Thymus (tissue), 11 donors: ENCODE measurements at regions not wholly inside any gene's neighbourhood (a gene's known extent, or its start where the extent isn't known, plus 50 kb on each side); places are given as distances from the start of the nearest gene placed in this dataset.

Experiments
- DNase-seq, 9 donors: peaks; one replicate each; pipeline ENCODE4 v3.0.0-alpha.2; 2013; ENCODE audit warnings: low spot score in 9 of 9, low read depth in 6 of 9, missing footprints in 1 of 9
- H3K27ac ChIP-seq, 2 donors: one replicate each; pipeline ENCODE4 v1.5.1; 2013; ENCODE audit warnings: control low read depth in 1 of 2, low read depth in 1 of 2, low read length in 1 of 2, mild to moderate bottlenecking in 1 of 2, moderate library complexity in 1 of 2
- H3K27me3 ChIP-seq, 2 donors: one replicate each; pipeline ENCODE4 v1.5.1; 2013; ENCODE audit warnings: low read length in 1 of 2; ENCODE audit not compliant: control insufficient read depth in 2 of 2, insufficient read depth in 1 of 2
- H3K36me3 ChIP-seq, 2 donors: one replicate each; pipeline ENCODE4 v1.5.1; 2013; ENCODE audit warnings: low read length in 1 of 2, mild to moderate bottlenecking in 1 of 2, moderate library complexity in 1 of 2; ENCODE audit not compliant: control insufficient read depth in 2 of 2, insufficient read depth in 2 of 2
- H3K4me1 ChIP-seq, 2 donors: one replicate each; pipeline ENCODE4 v1.5.1; 2013; ENCODE audit warnings: low read length in 2 of 2; ENCODE audit not compliant: control insufficient read depth in 2 of 2, insufficient read depth in 2 of 2
- H3K4me3 ChIP-seq, 2 donors: one replicate each; pipeline ENCODE4 v1.5.1; 2013; ENCODE audit warnings: low read length in 2 of 2, control low read depth in 1 of 2, mild to moderate bottlenecking in 1 of 2
- H3K9me3 ChIP-seq, 2 donors: one replicate each; pipeline ENCODE4 v1.5.1; 2013; ENCODE audit warnings: low read length in 1 of 2, mild to moderate bottlenecking in 1 of 2; ENCODE audit not compliant: control insufficient read depth in 2 of 2, insufficient read depth in 1 of 2
- WGBS: extraction: QIAGEN DNeasy Blood & Tissue Kit; methylation state at CpG from one replicate; pipeline ENCODE4 v1.1.7; 2013; 5-methylcytosine and 5-hydroxymethylcytosine counted together
- donor health status: healthy.

GRCh38 chr2:236904389-236905263 lies 181.1 kb upstream of the COPS8 start:
- peaks cover 0 to 7% of the 10 kb centered on the region in 2 donors for H3K27me3 ChIP-seq
- H3K27ac ChIP-seq, result no peak overlapping the region
- no peaks in the 10 kb centered on the region for H3K4me1 ChIP-seq
- H3K4me3 ChIP-seq, result no peak overlapping the region
- no peaks in the 10 kb centered on the region for H3K9me3 ChIP-seq
- no peak for DNase-seq
- whole genome bisulfite sequencing, result 92% methylated on average over 13 of the region's 13 CpGs
- H3K36me3 ChIP-seq, result no peaks in the 10 kb centered on the region

- H3K4me3 ChIP-seq, result no peak overlapping the region
- no peaks in the 10 kb centered on the region for H3K36me3 ChIP-seq
- peaks cover 0 to 7% of the 10 kb centered on the region in 2 donors for H3K27me3 ChIP-seq
- H3K4me1 ChIP-seq, result no peaks in the 10 kb centered on the region
- no peak overlapping the region for H3K27ac ChIP-seq
- no peak for DNase-seq
- WGBS, result 91% methylated on average over 8 of the region's 8 CpGs
- H3K9me3 ChIP-seq, result no peaks in the 10 kb centered on the region
These were observed 179.7 kb upstream of the COPS8 start for GRCh38 chr2:236905976-236906375.

- Histone ChIP-seq H3K9me3 (no peaks in the 10 kb centered on the region), H3K27ac (no peak overlapping the region), H3K4me3 (no peak overlapping the region), H3K4me1 (no peaks in the 10 kb centered on the region), H3K36me3 (no peaks in the 10 kb centered on the region), H3K27me3 (peaks cover 0 to 7% of the 10 kb centered on the region in 2 donors)
- 88% methylated on average over 16 of the region's 16 CpGs for WGBS
- DNase-seq, result no peak
These were observed 177.1 kb upstream of the COPS8 start for GRCh38 chr2:236908439-236909192.

- Histone ChIP-seq H3K36me3 (no peaks in the 10 kb centered on the region), H3K9me3 (no peaks in the 10 kb centered on the region), H3K27me3 (peaks cover 0 to 5% of the 10 kb centered on the region in 2 donors), H3K27ac (no peak overlapping the region), H3K4me3 (no peak overlapping the region), H3K4me1 (no peaks in the 10 kb centered on the region)
- 93% methylated on average over 7 of the region's 7 CpGs for WGBS
- DNase-seq, result no peak
These were observed 176.5 kb upstream of the COPS8 start for GRCh38 chr2:236909193-236909504.

GRCh38 chr2:236909802-236910201 lies 175.9 kb upstream of the COPS8 start:
- peaks cover 0 to 5% of the 10 kb centered on the region in 2 donors for H3K27me3 ChIP-seq
- H3K4me3 ChIP-seq, result no peak overlapping the region
- no peaks in the 10 kb centered on the region for H3K9me3 ChIP-seq
- H3K27ac ChIP-seq, result no peak overlapping the region
- DNase-seq, result no peak
- WGBS, result 91% methylated on average over 7 of the region's 7 CpGs
- no peaks in the 10 kb centered on the region for H3K36me3 ChIP-seq
- H3K4me1 ChIP-seq, result no peaks in the 10 kb centered on the region

GRCh38 chr2:236910781-236911495 lies 174.8 kb upstream of the COPS8 start:
- H3K4me3 ChIP-seq, result no peak overlapping the region
- no peak for DNase-seq
- H3K27ac ChIP-seq, result no peak overlapping the region
- H3K4me1 ChIP-seq, result no peaks in the 10 kb centered on the region
- WGBS, result 96% methylated on average over 14 of the region's 14 CpGs
- no peaks in the 10 kb centered on the region for H3K9me3 ChIP-seq
- peaks cover 0 to 5% of the 10 kb centered on the region in 2 donors for H3K27me3 ChIP-seq
- H3K36me3 ChIP-seq, result no peaks in the 10 kb centered on the region

- Histone ChIP-seq H3K36me3 (no peaks in the 10 kb centered on the region), H3K27ac (no peak overlapping the region), H3K4me1 (no peaks in the 10 kb centered on the region), H3K27me3 (peaks cover 0 to 2% of the 10 kb centered on the region in 2 donors), H3K9me3 (no peaks in the 10 kb centered on the region), H3K4me3 (no peak overlapping the region)
- no peak for DNase-seq
- WGBS, result 83% methylated on average over 18 of the region's 18 CpGs
These were observed 173.2 kb upstream of the COPS8 start for GRCh38 chr2:236912326-236913120.

- no peak for DNase-seq
- Histone ChIP-seq H3K9me3 (no peaks in the 10 kb centered on the region), H3K4me3 (no peak overlapping the region), H3K4me1 (no peaks in the 10 kb centered on the region), H3K27me3 (no peaks in the 10 kb centered on the region), H3K36me3 (no peaks in the 10 kb centered on the region), H3K27ac (no peak overlapping the region)
- WGBS, result 88% methylated on average over 2 of the region's 2 CpGs
These were observed 170.5 kb upstream of the COPS8 start for GRCh38 chr2:236915186-236915585.
